IMR-90 (cell line): ENCODE measurements at regions not wholly inside any gene's neighbourhood (a gene's known extent, or its start where the extent isn't known, plus 50 kb on each side); places are given as distances from the start of the nearest gene placed in this dataset.

Experiments
- ATAC-seq: fragments of 200-7000 bp; cut with Tn5 transposase; 2 replicates; pipeline ENCODE4 v1.9.1; 2020; ENCODE audit warnings: low read depth, mild to moderate bottlenecking, moderate library complexity
- BruUV-seq: library from RNA; stranded (reverse); fragments of 400-500 nt; replicated peaks from 2 replicates; lab custom pipeline; 2021; lab: Mats Ljungman, UMichigan
- CTCF ChIA-PET: fragments of 300-600 bp; formaldehyde crosslinking; extraction: SDS; loops from one replicate; lab custom pipeline; 2021; ENCODE audit warnings: antibody characterized with exemption; lab: Yijun Ruan, JAX
- POLR2A ChIA-PET: fragments of 300-600 bp; sonication (Branson Sonifier 250); formaldehyde crosslinking; loops from one replicate; lab custom pipeline; 2022; ENCODE audit warnings: antibody characterized with exemption; ENCODE audit not compliant: unreplicated experiment; lab: Charles Lee
- DNase-seq: peaks from one replicate; pipeline ENCODE4 v3.0.0; 2013
- H2AFZ ChIP-seq: replicated peaks from 2 replicates; pipeline ENCODE3; 2013; ENCODE audit warnings: low read length, mild to moderate bottlenecking; ENCODE audit not compliant: poor library complexity
- H2AK5ac ChIP-seq: 2 replicates; pipeline ENCODE4 v1.6.1; 2013; ENCODE audit warnings: low read depth, low read length, inconsistent platforms
- H2AK9ac ChIP-seq: replicated peaks from 2 replicates; pipeline ENCODE3; 2013; ENCODE audit warnings: mild to moderate bottlenecking, low read depth, low read length, moderate library complexity; ENCODE audit not compliant: poor library complexity
- H2BK120ac ChIP-seq: 2 replicates; pipeline ENCODE4 v1.6.1; 2013; ENCODE audit warnings: low read depth, low read length, inconsistent platforms
- H2BK15ac ChIP-seq: 3 replicates; pipeline ENCODE4 v1.6.1; 2013; ENCODE audit warnings: low read depth, low read length, inconsistent platforms
- H2BK20ac ChIP-seq: 2 replicates; pipeline ENCODE4 v1.6.1; 2013; ENCODE audit warnings: low read depth, mild to moderate bottlenecking, inconsistent platforms, low read length, moderate library complexity
- H2BK5ac ChIP-seq: 2 replicates; pipeline ENCODE4 v1.6.1; 2013; ENCODE audit warnings: mild to moderate bottlenecking, low read depth, low read length, inconsistent platforms; ENCODE audit not compliant: poor library complexity, severe bottlenecking
- H3K14ac ChIP-seq: replicated peaks from 2 replicates; pipeline ENCODE4 v1.6.1; 2013; ENCODE audit warnings: low read depth, low read length, inconsistent platforms
- H3K18ac ChIP-seq: 2 replicates; pipeline ENCODE4 v1.6.1; 2013; ENCODE audit warnings: low read depth, low read length, control low read depth
- H3K23ac ChIP-seq: 2 replicates; pipeline ENCODE4 v1.6.1; 2013; ENCODE audit warnings: low read depth, low read length, inconsistent platforms
- H3K27ac ChIP-seq: 2 replicates; pipeline ENCODE4 v1.5.1; 2013; ENCODE audit warnings: mild to moderate bottlenecking, control low read depth, low read length; ENCODE audit not compliant: insufficient read depth
- H3K27me3 ChIP-seq: 2 replicates; pipeline ENCODE4 v1.6.1; 2013; ENCODE audit warnings: low read length; ENCODE audit not compliant: control insufficient read depth, insufficient read depth
- H3K36me3 ChIP-seq: 2 replicates; pipeline ENCODE4 v1.6.1; 2013; ENCODE audit warnings: low read length, mixed read lengths; ENCODE audit not compliant: control insufficient read depth, insufficient read depth
- H3K4ac ChIP-seq: 2 replicates; pipeline ENCODE4 v1.6.1; 2013; ENCODE audit warnings: low read depth, low read length, inconsistent platforms
- H3K4me1 ChIP-seq: 2 replicates; pipeline ENCODE4 v1.6.1; 2013; ENCODE audit warnings: low read length, mixed read lengths; ENCODE audit not compliant: control insufficient read depth, insufficient read depth
- H3K4me2 ChIP-seq: 2 replicates; pipeline ENCODE4 v1.6.1; 2013; ENCODE audit warnings: low read depth, mild to moderate bottlenecking, control low read depth, low read length, moderate library complexity
- H3K4me3 ChIP-seq: 2 replicates; pipeline ENCODE4 v1.5.1; 2013; ENCODE audit warnings: low read depth, mild to moderate bottlenecking, control low read depth, low read length, moderate library complexity; ENCODE audit not compliant: insufficient read depth
- H3K56ac ChIP-seq: 2 replicates; pipeline ENCODE4 v1.6.1; 2013; ENCODE audit warnings: low read length, inconsistent platforms; ENCODE audit not compliant: insufficient read depth; ENCODE audit errors: extremely low read depth
- H3K79me1 ChIP-seq, 2 experiments: 2 replicates each; pipeline ENCODE4 v1.6.1; 2013; ENCODE audit warnings: low read length in 2 of 2, inconsistent platforms in 1 of 2, low read depth in 1 of 2
- H3K9ac ChIP-seq: 2 replicates; pipeline ENCODE4 v1.6.1; 2013; ENCODE audit warnings: low read depth, low read length, control low read depth
- H3K9me1 ChIP-seq: 2 replicates; pipeline ENCODE4 v1.6.1; 2013; ENCODE audit warnings: low read length, inconsistent platforms; ENCODE audit not compliant: insufficient read depth
- H3K9me3 ChIP-seq: 2 replicates; pipeline ENCODE4 v1.6.1; 2013; ENCODE audit warnings: low read length; ENCODE audit not compliant: control insufficient read depth, insufficient read depth
- H4K20me1 ChIP-seq: 2 replicates; pipeline ENCODE4 v1.6.1; 2013; ENCODE audit warnings: low read length, inconsistent platforms; ENCODE audit not compliant: insufficient read depth
- H4K5ac ChIP-seq: 2 replicates; pipeline ENCODE4 v1.6.1; 2013; ENCODE audit warnings: mild to moderate bottlenecking, low read depth, low read length, control low read depth
- H4K8ac ChIP-seq, 2 experiments: 2 replicates each; pipeline ENCODE4 v1.6.1; 2013; ENCODE audit warnings: low read depth in 2 of 2, low read length in 2 of 2, control low read depth in 1 of 2, inconsistent platforms in 1 of 2
- H4K91ac ChIP-seq: 2 replicates; pipeline ENCODE4 v1.6.1; 2013; ENCODE audit warnings: low read depth, low read length, inconsistent platforms; ENCODE audit not compliant: insufficient read depth
- BHLHE40 ChIP-seq: fragments of 150-350 bp; IDR thresholded peaks from 2 replicates; pipeline ENCODE4 v1.6.1; 2016; ENCODE audit warnings: mild to moderate bottlenecking, low read depth, low read length
- CEBPB ChIP-seq: IDR thresholded peaks from 2 replicates; pipeline ENCODE4 v1.6.1; 2012; ENCODE audit warnings: low read depth, low read length, improper control_type of control experiment
- CHD1 ChIP-seq: IDR thresholded peaks from 2 replicates; pipeline ENCODE4 v1.6.1; 2012; ENCODE audit warnings: low read depth, low read length, improper control_type of control experiment
- MAFK ChIP-seq: IDR thresholded peaks from 2 replicates; pipeline ENCODE4 v1.6.1; 2012; ENCODE audit warnings: low read depth, low read length, improper control_type of control experiment
- MXI1 ChIP-seq: IDR thresholded peaks from 2 replicates; pipeline ENCODE4 v1.6.1; 2012; ENCODE audit warnings: low read depth, mild to moderate bottlenecking, low read length, moderate library complexity, borderline replicate concordance
- NFE2L2 ChIP-seq: fragments of 150-350 bp; IDR thresholded peaks from 2 replicates; pipeline ENCODE4 v1.6.1; 2016; ENCODE audit warnings: low read depth, mild to moderate bottlenecking, low read length
- RCOR1 ChIP-seq: IDR thresholded peaks from 2 replicates; pipeline ENCODE4 v1.6.1; 2012; ENCODE audit warnings: mild to moderate bottlenecking, low read length, improper control_type of control experiment; ENCODE audit not compliant: insufficient replicate concordance
- RFX5 ChIP-seq: IDR thresholded peaks from 2 replicates; pipeline ENCODE4 v1.8.0; 2012; ENCODE audit warnings: low read depth, mild to moderate bottlenecking, low read length, moderate library complexity
- WGBS, 2 experiments: methylation state at CpG; one replicate each; pipeline versions ENCODE4 v1.1.5 to v1.1.7; 2013; ENCODE audit warnings: missing lambda C conversion rate in 2 of 2; ENCODE audit not compliant: insufficient read length in 1 of 2; ENCODE audit errors: extremely low coverage in 2 of 2; 5-methylcytosine and 5-hydroxymethylcytosine counted together
- dilution Hi-C: fragments of 300-500 bp; cut with HindIII; formaldehyde crosslinking; loops from one replicate; pipeline ENCODE4 v1.14.3; 2018; ENCODE audit warnings: low sequenced_read_pairs; ENCODE audit not compliant: unreplicated experiment
- in situ Hi-C: fragments of 300-500 bp; cut with MboI; formaldehyde crosslinking; loops from 3 replicates; pipeline ENCODE4 v1.14.3; 2019; ENCODE audit warnings: low sequenced_read_pairs, inconsistent platforms, mixed read lengths
- intact Hi-C: fragments of 100-400 bp; cut with micrococcal nuclease; formaldehyde crosslinking; loops from 2 replicates; pipeline ENCODE4 v1.10.0; 2022
- TF ChIP-seq, protein P1 (sequence below): conservative IDR thresholded peaks from 2 replicates; pipeline ENCODE4 v1.5.1; 2012; ENCODE audit warnings: mild to moderate bottlenecking, low read depth, low read length, improper control_type of control experiment

DNA sequence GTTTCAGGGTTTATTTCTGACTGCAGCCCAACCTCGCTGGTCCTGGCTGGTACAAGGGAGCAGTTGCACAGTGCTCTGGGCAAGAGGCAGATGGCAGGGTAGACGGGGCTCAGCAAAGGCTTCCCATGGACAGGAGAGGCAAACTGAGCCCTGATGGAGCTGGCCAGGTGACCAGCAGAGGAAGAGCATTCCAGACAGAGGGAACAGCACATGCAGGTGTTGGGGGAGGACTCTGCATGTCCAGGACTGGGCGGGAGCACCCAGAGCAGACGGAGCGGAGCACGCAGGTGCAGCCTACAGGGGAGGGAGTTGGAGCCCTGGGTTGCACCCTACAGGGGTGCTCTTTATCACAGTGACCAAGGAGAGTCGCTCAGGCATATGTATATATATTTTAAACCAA lies 285.3 kb downstream of the FOXL1 start:
- WGBS, 2 experiments: 93% methylated on average over 2 of the region's 7 CpGs; no CpG with 5 or more reads in 1 of the 2 experiments
- CTCF ChIA-PET: no interaction called here
- Histone ChIP-seq H3K56ac (no peak overlapping the region), H3K9ac (no peak overlapping the region), H2BK15ac (no peak overlapping the region), H3K4me1 (peaks cover 10% of the 10 kb centered on the region; the same call in 1 of the 2 replicates), H4K20me1 (no peaks in the 10 kb centered on the region), H2AFZ (peak overlapping the region; percentile 0), H3K27me3 (no peaks in the 10 kb centered on the region; the same call in 1 of the 2 replicates), H3K9me1 (no peaks in the 10 kb centered on the region; the same call in 1 of the 2 replicates), H2BK5ac (no peak overlapping the region), H3K9me3 (no peaks in the 10 kb centered on the region), H2BK120ac (no peak overlapping the region), H3K4me3 (no peak overlapping the region), H3K4me2 (no peak overlapping the region), H3K23ac (no peak overlapping the region), H3K18ac (no peak overlapping the region), H3K14ac (no peak overlapping the region), H3K27ac (no peak overlapping the region), H2AK5ac (no peak overlapping the region), H2AK9ac (no peak overlapping the region), H4K91ac (no peak overlapping the region), H4K5ac (no peak overlapping the region), H3K36me3 (no peaks in the 10 kb centered on the region), H3K79me1 (no peaks in the 10 kb centered on the region), H2BK20ac (no peak overlapping the region), H4K8ac (no peak overlapping the region), H3K4ac (no peak overlapping the region)
- dilution Hi-C loops: no loop called here
- ATAC-seq (no peak; the same call in 1 of the 2 replicates), DNase-seq (no peak)
- POLR2A ChIA-PET: no interaction called here
- no peak for TF ChIP-seq BHLHE40
- TF ChIP-seq, protein P1, sequence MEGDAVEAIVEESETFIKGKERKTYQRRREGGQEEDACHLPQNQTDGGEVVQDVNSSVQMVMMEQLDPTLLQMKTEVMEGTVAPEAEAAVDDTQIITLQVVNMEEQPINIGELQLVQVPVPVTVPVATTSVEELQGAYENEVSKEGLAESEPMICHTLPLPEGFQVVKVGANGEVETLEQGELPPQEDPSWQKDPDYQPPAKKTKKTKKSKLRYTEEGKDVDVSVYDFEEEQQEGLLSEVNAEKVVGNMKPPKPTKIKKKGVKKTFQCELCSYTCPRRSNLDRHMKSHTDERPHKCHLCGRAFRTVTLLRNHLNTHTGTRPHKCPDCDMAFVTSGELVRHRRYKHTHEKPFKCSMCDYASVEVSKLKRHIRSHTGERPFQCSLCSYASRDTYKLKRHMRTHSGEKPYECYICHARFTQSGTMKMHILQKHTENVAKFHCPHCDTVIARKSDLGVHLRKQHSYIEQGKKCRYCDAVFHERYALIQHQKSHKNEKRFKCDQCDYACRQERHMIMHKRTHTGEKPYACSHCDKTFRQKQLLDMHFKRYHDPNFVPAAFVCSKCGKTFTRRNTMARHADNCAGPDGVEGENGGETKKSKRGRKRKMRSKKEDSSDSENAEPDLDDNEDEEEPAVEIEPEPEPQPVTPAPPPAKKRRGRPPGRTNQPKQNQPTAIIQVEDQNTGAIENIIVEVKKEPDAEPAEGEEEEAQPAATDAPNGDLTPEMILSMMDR: no peak
- no peak for TF ChIP-seq MXI1
- no peak for TF ChIP-seq CEBPB
- TF ChIP-seq NFE2L2: no peak
- TF ChIP-seq RFX5: no peak
- no peak for TF ChIP-seq MAFK
- TF ChIP-seq CHD1: no peak
- no peak for TF ChIP-seq RCOR1
- intact Hi-C loops: no loop called here
- no TSS peak for BruUV-seq
- in situ Hi-C loops: no loop called here
